C4-2B (cell line): ENCODE measurements at regions not wholly inside any gene's neighbourhood (a gene's known extent, or its start where the extent isn't known, plus 50 kb on each side); places are given as distances from the start of the nearest gene placed in this dataset.

Experiments
- CTCF ChIP-seq: fragments of 450-650 bp; conservative IDR thresholded peaks from 2 replicates; pipeline ENCODE4 v1.5.1; 2017; ENCODE audit warnings: mild to moderate bottlenecking
- ZFX ChIP-seq: fragments of 450-650 bp; IDR thresholded peaks from 2 replicates; pipeline ENCODE4 v1.6.1; 2017

- TF ChIP-seq CTCF (no peak), ZFX (no peak)
Measured at GRCh38 chr10:106053061-106053460, 1111.4 kb downstream of the SORCS1 start.
